ENCODE measurements at regions not wholly inside any gene's neighbourhood (a gene's known extent, or its start where the extent isn't known, plus 50 kb on each side); places are given as distances from the start of the nearest gene placed in this dataset.

GRCh38 chr20:1813674-1814635, 81.3 kb upstream of the SIRPA start:
- no peak overlapping the region for H3K4me2 ChIP-seq (ENCODE audit: extremely low read depth, insufficient read depth, low read length)
- no peaks in the 10 kb centered on the region for H3K27me3 ChIP-seq (ENCODE audit: control insufficient read depth, insufficient read depth, low read length)
- peaks cover 52% of the 10 kb centered on the region for H3K4me1 ChIP-seq (ENCODE audit: control insufficient read depth, extremely low read depth, insufficient read depth, low read length)
- no peaks in the 10 kb centered on the region for H3K9me3 ChIP-seq (ENCODE audit: control insufficient read depth, insufficient read depth, low read depth, low read length)
- no peaks in the 10 kb centered on the region for H3K36me3 ChIP-seq (ENCODE audit: control insufficient read depth, insufficient read depth, low read length)
- H3K79me2 ChIP-seq (ENCODE audit: control insufficient read depth, insufficient read depth, low read length) = no peaks in the 10 kb centered on the region
- TF ChIP-seq CTCF (conservative IDR thresholded peaks at IDR 0.05 in 1 of 2, IDR thresholded peaks at IDR 0.05 in 1 of 2; ENCODE audit: low read depth in 1 of 2, low read length in 2 of 2) (no peak), EZH2 (IDR thresholded peaks at IDR 0.05; ENCODE audit: low read length, missing control alignments) (no peak)
- H3K9ac ChIP-seq (ENCODE audit: insufficient read depth, low read length) = no peak overlapping the region
- no peak overlapping the region for H2AFZ ChIP-seq (ENCODE audit: low read length)
- no peak overlapping the region for H3K4me3 ChIP-seq (replicated peaks in 1 of 4; ENCODE audit: control extremely low read depth in 1 of 4, insufficient read depth in 1 of 4, low read depth in 3 of 4, low read length in 4 of 4)
- DNase-seq (ENCODE audit: low read depth in 2 of 2) = peak in 1 of 2 donors; percentile 62
- no peaks in the 10 kb centered on the region for H4K20me1 ChIP-seq (ENCODE audit: control insufficient read depth, extremely low read depth, insufficient read depth, low read length)
- peak overlapping the region; percentile 24 for H3K27ac ChIP-seq (ENCODE audit: insufficient read depth, low read length)

- Histone ChIP-seq H4K20me1 (ENCODE audit: control insufficient read depth, extremely low read depth, insufficient read depth, low read length) (no peaks in the 10 kb centered on the region), H3K79me2 (ENCODE audit: control insufficient read depth, insufficient read depth, low read length) (no peaks in the 10 kb centered on the region), H3K4me3 (replicated peaks in 1 of 4; ENCODE audit: control extremely low read depth in 1 of 4, insufficient read depth in 1 of 4, low read depth in 3 of 4, low read length in 4 of 4) (no peak overlapping the region), H3K9me3 (ENCODE audit: control insufficient read depth, insufficient read depth, low read depth, low read length) (no peaks in the 10 kb centered on the region), H3K9ac (ENCODE audit: insufficient read depth, low read length) (no peak overlapping the region), H3K4me1 (ENCODE audit: control insufficient read depth, extremely low read depth, insufficient read depth, low read length) (peaks cover 54% of the 10 kb centered on the region), H2AFZ (ENCODE audit: low read length) (no peak overlapping the region), H3K27ac (ENCODE audit: insufficient read depth, low read length) (peak overlapping the region; percentile 46), H3K4me2 (ENCODE audit: extremely low read depth, insufficient read depth, low read length) (no peak overlapping the region), H3K27me3 (ENCODE audit: control insufficient read depth, insufficient read depth, low read length) (no peaks in the 10 kb centered on the region), H3K36me3 (ENCODE audit: control insufficient read depth, insufficient read depth, low read length) (no peaks in the 10 kb centered on the region)
- TF ChIP-seq EZH2 (IDR thresholded peaks at IDR 0.05; ENCODE audit: low read length, missing control alignments) (no peak), CTCF (conservative IDR thresholded peaks at IDR 0.05 in 1 of 2, IDR thresholded peaks at IDR 0.05 in 1 of 2; ENCODE audit: low read depth in 1 of 2, low read length in 2 of 2) (no peak)
- peak; percentile 94 to 97 for DNase-seq (ENCODE audit: low read depth in 2 of 2)
Measured at GRCh38 chr20:1813101-1813529, 82.1 kb upstream of the SIRPA start.

GRCh38 chr20:1811621-1812498, 83.3 kb upstream of the SIRPA start:
- H3K27me3 ChIP-seq (ENCODE audit: control insufficient read depth, insufficient read depth, low read length) = no peaks in the 10 kb centered on the region
- no peaks in the 10 kb centered on the region for H4K20me1 ChIP-seq (ENCODE audit: control insufficient read depth, extremely low read depth, insufficient read depth, low read length)
- DNase-seq (ENCODE audit: low read depth in 2 of 2) = peak in 1 of 2 donors; percentile 51
- no peaks in the 10 kb centered on the region for H3K36me3 ChIP-seq (ENCODE audit: control insufficient read depth, insufficient read depth, low read length)
- H3K27ac ChIP-seq (ENCODE audit: insufficient read depth, low read length) = no peak overlapping the region
- H3K4me3 ChIP-seq (replicated peaks in 1 of 4; ENCODE audit: control extremely low read depth in 1 of 4, insufficient read depth in 1 of 4, low read depth in 3 of 4, low read length in 4 of 4) = no peak overlapping the region
- H3K79me2 ChIP-seq (ENCODE audit: control insufficient read depth, insufficient read depth, low read length) = no peaks in the 10 kb centered on the region
- peaks cover 50% of the 10 kb centered on the region for H3K4me1 ChIP-seq (ENCODE audit: control insufficient read depth, extremely low read depth, insufficient read depth, low read length)
- TF ChIP-seq CTCF (conservative IDR thresholded peaks at IDR 0.05 in 1 of 2, IDR thresholded peaks at IDR 0.05 in 1 of 2; ENCODE audit: low read depth in 1 of 2, low read length in 2 of 2) = no peak
- TF ChIP-seq EZH2 (IDR thresholded peaks at IDR 0.05; ENCODE audit: low read length, missing control alignments) = no peak
- no peak overlapping the region for H3K9ac ChIP-seq (ENCODE audit: insufficient read depth, low read length)
- no peak overlapping the region for H3K4me2 ChIP-seq (ENCODE audit: extremely low read depth, insufficient read depth, low read length)
- no peak overlapping the region for H2AFZ ChIP-seq (ENCODE audit: low read length)
- H3K9me3 ChIP-seq (ENCODE audit: control insufficient read depth, insufficient read depth, low read depth, low read length) = no peaks in the 10 kb centered on the region

Measured in fibroblast of lung (primary cell).